Smooth muscle cell (in vitro differentiated cells): ENCODE measurements at regions not wholly inside any gene's neighbourhood (a gene's known extent, or its start where the extent isn't known, plus 50 kb on each side); places are given as distances from the start of the nearest gene placed in this dataset.

Experiments
- DNase-seq: peaks from one replicate; lab custom pipeline; 2025; ENCODE audit not compliant: unreplicated experiment; lab: John Stamatoyannopoulos, UW
- H2AFZ ChIP-seq: fragments of 200-600 bp; sonication (generic); 2 replicates; pipeline ENCODE4 v1.6.0; 2016; ENCODE audit warnings: antibody characterized with exemption, low read depth, mild to moderate bottlenecking
- H3F3A ChIP-seq: fragments of 200-600 bp; sonication (generic); 2 replicates; pipeline ENCODE4 v1.6.0; 2017; ENCODE audit warnings: antibody characterized with exemption, low read depth
- H3K27ac ChIP-seq: fragments of 200-600 bp; sonication (generic); 2 replicates; pipeline ENCODE4 v1.5.1; 2016; ENCODE audit warnings: low read depth, mild to moderate bottlenecking
- H3K27me3 ChIP-seq: fragments of 200-600 bp; sonication (generic); 2 replicates; pipeline ENCODE4 v1.6.1; 2016; ENCODE audit warnings: low read depth, mild to moderate bottlenecking
- H3K36me3 ChIP-seq: fragments of 200-600 bp; sonication (generic); 2 replicates; pipeline ENCODE4 v1.5.1; 2016; ENCODE audit warnings: low read depth
- H3K4me1 ChIP-seq: fragments of 200-600 bp; sonication (generic); 2 replicates; pipeline ENCODE4 v1.5.1; 2016; ENCODE audit warnings: low read depth
- H3K4me2 ChIP-seq: fragments of 200-600 bp; sonication (generic); 2 replicates; pipeline ENCODE4 v1.6.0; 2016; ENCODE audit warnings: mild to moderate bottlenecking
- H3K4me3 ChIP-seq: fragments of 200-600 bp; sonication (generic); 2 replicates; pipeline ENCODE4 v1.5.1; 2016; ENCODE audit warnings: mild to moderate bottlenecking
- H3K79me2 ChIP-seq: fragments of 200-600 bp; sonication (generic); 2 replicates; pipeline ENCODE4 v1.6.0; 2016; ENCODE audit warnings: low read depth, mild to moderate bottlenecking
- H3K9ac ChIP-seq: fragments of 200-600 bp; sonication (generic); 2 replicates; pipeline ENCODE4 v1.6.0; 2016; ENCODE audit warnings: low read depth
- H3K9me3 ChIP-seq: fragments of 200-600 bp; sonication (generic); replicated peaks from 2 replicates; pipeline ENCODE4 v1.5.1; 2016; ENCODE audit warnings: low read depth
- H4K20me1 ChIP-seq: fragments of 200-600 bp; sonication (generic); 2 replicates; pipeline ENCODE4 v1.6.0; 2016; ENCODE audit warnings: low read depth
- WGBS: methylation state at CpG from one replicate; pipeline ENCODE4 v1.1.7; 2016; ENCODE audit warnings: low lambda C conversion rate; 5-methylcytosine and 5-hydroxymethylcytosine counted together
- TF ChIP-seq, protein P1 (sequence below): fragments of 200-600 bp; sonication (generic); IDR thresholded peaks from 2 replicates; pipeline ENCODE4 v1.5.1; 2017; ENCODE audit warnings: borderline replicate concordance, mild to moderate bottlenecking, antibody characterized with exemption; ENCODE audit not compliant: insufficient read depth, poor library complexity, severe bottlenecking

DNA sequence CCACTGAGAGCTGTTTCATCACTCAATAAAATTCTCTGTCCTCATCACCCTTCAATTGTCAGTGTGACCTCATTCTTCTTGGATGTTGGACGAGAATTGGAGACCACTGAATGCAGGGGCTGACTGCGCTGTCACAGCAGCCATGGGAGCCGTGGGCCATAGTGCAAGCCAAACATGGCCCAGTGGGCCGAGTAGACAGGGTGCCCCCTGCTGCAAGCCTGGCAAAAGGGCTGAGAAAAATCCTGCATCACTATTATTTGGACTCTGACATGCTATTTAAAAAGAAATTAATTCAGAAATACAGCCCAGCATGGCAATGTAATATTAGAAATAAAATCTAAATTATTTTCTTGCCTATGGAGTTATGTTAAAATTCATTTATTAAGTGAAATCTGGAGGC, 67.8 kb upstream of the FAM98A start:
- Histone ChIP-seq H3K79me2 (no peaks in the 10 kb centered on the region), H2AFZ (no peak overlapping the region), H3K9me3 (no peaks in the 10 kb centered on the region), H4K20me1 (no peaks in the 10 kb centered on the region), H3K27me3 (no peaks in the 10 kb centered on the region), H3K36me3 (no peaks in the 10 kb centered on the region), H3F3A (no peaks in the 10 kb centered on the region), H3K4me3 (no peak overlapping the region), H3K27ac (no peak overlapping the region), H3K4me2 (no peak overlapping the region), H3K9ac (no peak overlapping the region), H3K4me1 (no peaks in the 10 kb centered on the region)
- 93% methylated on average over 4 of the region's 4 CpGs for WGBS
- no peak for DNase-seq
- TF ChIP-seq, protein P1, sequence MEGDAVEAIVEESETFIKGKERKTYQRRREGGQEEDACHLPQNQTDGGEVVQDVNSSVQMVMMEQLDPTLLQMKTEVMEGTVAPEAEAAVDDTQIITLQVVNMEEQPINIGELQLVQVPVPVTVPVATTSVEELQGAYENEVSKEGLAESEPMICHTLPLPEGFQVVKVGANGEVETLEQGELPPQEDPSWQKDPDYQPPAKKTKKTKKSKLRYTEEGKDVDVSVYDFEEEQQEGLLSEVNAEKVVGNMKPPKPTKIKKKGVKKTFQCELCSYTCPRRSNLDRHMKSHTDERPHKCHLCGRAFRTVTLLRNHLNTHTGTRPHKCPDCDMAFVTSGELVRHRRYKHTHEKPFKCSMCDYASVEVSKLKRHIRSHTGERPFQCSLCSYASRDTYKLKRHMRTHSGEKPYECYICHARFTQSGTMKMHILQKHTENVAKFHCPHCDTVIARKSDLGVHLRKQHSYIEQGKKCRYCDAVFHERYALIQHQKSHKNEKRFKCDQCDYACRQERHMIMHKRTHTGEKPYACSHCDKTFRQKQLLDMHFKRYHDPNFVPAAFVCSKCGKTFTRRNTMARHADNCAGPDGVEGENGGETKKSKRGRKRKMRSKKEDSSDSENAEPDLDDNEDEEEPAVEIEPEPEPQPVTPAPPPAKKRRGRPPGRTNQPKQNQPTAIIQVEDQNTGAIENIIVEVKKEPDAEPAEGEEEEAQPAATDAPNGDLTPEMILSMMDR = no peak

DNA sequence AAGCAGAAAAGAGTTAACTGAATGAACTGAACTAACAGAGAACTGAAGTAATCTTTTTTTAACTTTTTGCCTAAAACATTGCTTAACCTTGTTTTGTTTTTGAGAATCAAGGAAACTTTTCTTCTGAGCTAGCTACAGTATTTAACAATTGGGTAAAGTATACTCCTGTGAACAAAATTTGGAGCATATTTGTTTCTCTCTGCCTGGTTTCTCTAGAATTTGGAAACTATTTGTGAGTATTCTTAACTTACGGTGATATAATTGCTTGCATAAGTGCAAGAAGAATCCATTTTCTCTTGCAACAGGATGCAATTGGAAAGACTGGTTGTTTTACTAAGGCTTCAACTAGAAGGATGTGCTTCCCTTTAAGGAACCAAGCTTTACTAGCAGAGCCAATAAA, 65.9 kb upstream of the FAM98A start:
- Histone ChIP-seq H3K4me1 (no peaks in the 10 kb centered on the region), H3F3A (no peaks in the 10 kb centered on the region), H3K9ac (no peak overlapping the region), H2AFZ (no peak overlapping the region), H3K4me3 (no peak overlapping the region), H3K27me3 (no peaks in the 10 kb centered on the region), H3K27ac (no peak overlapping the region), H3K36me3 (no peaks in the 10 kb centered on the region), H4K20me1 (no peaks in the 10 kb centered on the region), H3K4me2 (no peak overlapping the region), H3K79me2 (no peaks in the 10 kb centered on the region), H3K9me3 (no peaks in the 10 kb centered on the region)
- WGBS = 95% methylated on average over 1 of the region's 1 CpG
- DNase-seq = no peak
- TF ChIP-seq, protein P1 = no peak

DNA sequence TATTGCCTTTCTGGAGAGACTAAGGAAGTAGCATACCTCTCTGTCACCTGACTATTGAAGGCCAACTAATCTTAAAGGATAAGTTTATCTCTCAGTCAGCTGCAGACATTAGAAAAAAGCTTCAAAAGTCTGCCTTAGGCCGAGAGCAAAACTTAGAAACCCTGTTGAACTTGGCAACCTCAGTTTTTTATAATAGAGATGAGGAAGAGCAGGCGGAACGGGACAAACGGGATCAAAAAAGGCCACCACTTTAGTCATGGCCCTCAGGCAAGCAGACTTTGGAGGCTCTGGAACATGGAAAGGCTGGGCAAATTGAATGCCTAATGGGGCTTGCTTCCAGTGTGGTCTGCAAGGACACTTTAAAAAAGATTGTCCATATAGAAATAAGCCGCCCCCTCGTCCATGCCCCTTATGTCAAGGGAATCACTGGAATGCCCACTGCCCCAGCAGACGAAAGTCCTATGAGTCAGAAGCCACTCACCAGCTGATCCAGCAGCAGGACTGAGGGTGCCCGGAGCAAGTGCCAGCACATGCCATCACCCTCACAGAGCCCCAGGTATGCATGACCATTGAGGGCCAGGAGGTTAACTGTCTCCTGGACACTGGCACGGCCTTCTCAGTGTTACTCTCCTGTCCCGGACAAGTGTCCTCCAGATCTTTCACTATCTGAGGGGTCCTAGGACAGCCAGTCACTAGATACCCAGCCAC, 61.5 kb upstream of the FAM98A start:
- WGBS = 81% methylated on average over 10 of the region's 10 CpGs

More for the DNA sequence above, 61.5 kb upstream of the FAM98A start:
- no peaks in the 10 kb centered on the region for H3K79me2 ChIP-seq
- H2AFZ ChIP-seq = no peak overlapping the region
- H3K9ac ChIP-seq = no peak overlapping the region
- H4K20me1 ChIP-seq = no peaks in the 10 kb centered on the region
- no peaks in the 10 kb centered on the region for H3K27me3 ChIP-seq
- H3K9me3 ChIP-seq = no peaks in the 10 kb centered on the region
- H3K4me1 ChIP-seq = no peaks in the 10 kb centered on the region
- no peaks in the 10 kb centered on the region for H3K36me3 ChIP-seq
- H3F3A ChIP-seq = no peaks in the 10 kb centered on the region
- H3K4me2 ChIP-seq = no peak overlapping the region
- DNase-seq = no peak
- no peak overlapping the region for H3K4me3 ChIP-seq
- TF ChIP-seq, protein P1 = no peak
- no peak overlapping the region for H3K27ac ChIP-seq
